Pancreas (tissue), 10 donors: ENCODE measurements at regions not wholly inside any gene's neighbourhood (a gene's known extent, or its start where the extent isn't known, plus 50 kb on each side); places are given as distances from the start of the nearest gene placed in this dataset.

Experiments
- ATAC-seq, 4 donors: fragments of 200-7000 bp; cut with Tn5 transposase; one replicate each; pipeline versions ENCODE4 v1.8.0 to v1.9.1; 2020; ENCODE audit warnings: mild to moderate bottlenecking in 4 of 4, moderate library complexity in 4 of 4
- DNase-seq, 6 donors: peaks; one replicate each; pipeline ENCODE4 v3.0.0-alpha.2; 2020
- FAIRE-seq: peaks from 2 replicates; lab custom pipeline; 2012; peaks lifted over from hg19 to GRCh38; lab: Jason Lieb, UNC
- H3K27ac ChIP-seq, 4 donors: fragments of 200-600 bp; sonication (generic); 1 replicate in 3 of 4; 2 replicates in 1 of 4; pipeline versions ENCODE4 v1.5.0 to v1.8.0; 2020
- H3K27me3 ChIP-seq, 4 donors: fragments of 200-600 bp; one replicate each; pipeline ENCODE4 v1.8.0; 2021
- H3K36me3 ChIP-seq, 3 donors: fragments of 200-600 bp; sonication (generic) in 1 of 3; one replicate each; pipeline versions ENCODE4 v1.5.0 to v1.8.0; 2020 to 2021
- H3K4me1 ChIP-seq, 3 donors: fragments of 200-600 bp; one replicate each; pipeline ENCODE4 v1.8.0; 2021
- H3K4me3 ChIP-seq, 4 donors: fragments of 200-600 bp; sonication (generic) in 2 of 4; one replicate each; pipeline versions ENCODE4 v1.5.0 to v1.8.0; 2020 to 2021
- H3K9me3 ChIP-seq, 4 donors: fragments of 200-600 bp; one replicate each; pipeline ENCODE4 v1.8.0; 2021
- CTCF ChIP-seq, 4 donors: fragments of 200-600 bp; sonication (generic) in 3 of 4; IDR thresholded peaks; one replicate each; pipeline versions ENCODE4 v1.5.0 to v1.8.0; 2021; ENCODE audit warnings: antibody characterized with exemption in 4 of 4
- WGBS, 2 donors: extraction: QIAGEN DNeasy Blood & Tissue Kit; methylation state at CpG; one replicate each; pipeline ENCODE4 v1.1.7; 2013; 5-methylcytosine and 5-hydroxymethylcytosine counted together
- intact Hi-C, 3 donors: fragments of 100-400 bp; cut with DNase I; formaldehyde crosslinking; loops; one replicate each; pipeline versions ENCODE4 v1.11.1 to v1.14.2; 2022
- donor health status: healthy with polysubstance abuse.
- donor health status: DM: no; HTN: no; CAD: no; lungs with moderate emphysema.
- donor health status: DM: no; HTN: no; CAD: no.
- donor health status: control.
- donor health status: control.
- donor health status: Bipolar disorder and iron deficiency.
- donor health status: DM: yes; HTN: yes; CAD: no.
- donor health status: DM: no; HTN: no; CAD: no.
- donor health status: DM: no; HTN: no; CAD: no.
- donor health status: DM: yes; HTN: yes; CAD: no.

- DNase-seq = no peak
- H3K4me3 ChIP-seq = no peak overlapping the region
- TF ChIP-seq CTCF (IDR thresholded peaks at IDR 0.05) = no peak
- no peaks in the 10 kb centered on the region for H3K9me3 ChIP-seq
- no peaks in the 10 kb centered on the region for H3K36me3 ChIP-seq
- no peak for FAIRE-seq
- no peak for ATAC-seq
- 82 to 93% methylated on average over 3 of the region's 3 CpGs for WGBS, 2 donors
- H3K27ac ChIP-seq = no peak overlapping the region
- intact Hi-C loops = no loop called here
- H3K4me1 ChIP-seq = no peaks in the 10 kb centered on the region
- H3K27me3 ChIP-seq = no peaks in the 10 kb centered on the region
These were observed 334.0 kb upstream of the CLEC14A start for GRCh38 chr14:38589747-38590350.

- H3K9me3 ChIP-seq = no peaks in the 10 kb centered on the region
- no peaks in the 10 kb centered on the region for H3K36me3 ChIP-seq
- no peak for FAIRE-seq
- no peak overlapping the region for H3K4me3 ChIP-seq
- ATAC-seq = no peak
- no peaks in the 10 kb centered on the region for H3K4me1 ChIP-seq
- no peak for TF ChIP-seq CTCF (IDR thresholded peaks at IDR 0.05)
- H3K27ac ChIP-seq = no peak overlapping the region
- no peak for DNase-seq
- intact Hi-C loops = no loop called here
- WGBS, 2 donors = 90 to 94% methylated on average over 1 of the region's 1 CpG
- no peaks in the 10 kb centered on the region for H3K27me3 ChIP-seq
These were observed 327.6 kb upstream of the CLEC14A start for GRCh38 chr14:38583471-38583870.

DNA sequence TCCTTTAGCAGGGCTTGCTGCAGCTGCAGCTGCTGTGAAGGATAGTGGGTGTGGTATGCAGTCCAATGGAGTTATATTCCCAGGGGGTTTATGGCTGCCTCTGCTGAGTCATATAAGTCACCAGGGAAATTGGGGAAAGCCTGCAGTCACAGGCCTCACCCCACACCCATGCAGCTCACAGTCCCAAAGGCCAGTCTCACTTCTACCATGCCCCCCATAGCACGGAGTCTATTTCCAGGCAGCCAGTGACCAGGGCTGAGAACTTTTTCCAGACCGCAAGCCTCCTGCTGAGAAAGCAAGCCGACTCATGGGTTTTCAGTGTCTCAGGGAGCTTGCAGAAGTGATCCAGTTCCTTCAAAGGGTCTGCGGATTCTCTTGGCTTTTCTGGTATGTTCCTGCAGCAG is 322.4 kb upstream of the CLEC14A start:
- no peak for FAIRE-seq
- H3K27ac ChIP-seq = no peak overlapping the region
- TF ChIP-seq CTCF (IDR thresholded peaks at IDR 0.05) = no peak
- DNase-seq = no peak
- no peak for ATAC-seq
- no peak overlapping the region for H3K4me3 ChIP-seq
- WGBS, 2 donors = 70 to 84% methylated on average over 4 of the region's 4 CpGs
- H3K9me3 ChIP-seq = no peaks in the 10 kb centered on the region
- H3K27me3 ChIP-seq = no peaks in the 10 kb centered on the region
- H3K4me1 ChIP-seq = no peaks in the 10 kb centered on the region
- no peaks in the 10 kb centered on the region for H3K36me3 ChIP-seq
- intact Hi-C loops = no loop called here

- intact Hi-C loops = no loop called here
- Histone ChIP-seq H3K9me3 (no peaks in the 10 kb centered on the region), H3K4me1 (no peaks in the 10 kb centered on the region), H3K27ac (no peak overlapping the region), H3K36me3 (no peaks in the 10 kb centered on the region), H3K4me3 (no peak overlapping the region), H3K27me3 (no peaks in the 10 kb centered on the region)
- ATAC-seq = no peak
- no peak for DNase-seq
- FAIRE-seq = no peak
- TF ChIP-seq CTCF (IDR thresholded peaks at IDR 0.05) = no peak
These were observed 311.8 kb upstream of the CLEC14A start for GRCh38 chr14:38567703-38568102.

DNA sequence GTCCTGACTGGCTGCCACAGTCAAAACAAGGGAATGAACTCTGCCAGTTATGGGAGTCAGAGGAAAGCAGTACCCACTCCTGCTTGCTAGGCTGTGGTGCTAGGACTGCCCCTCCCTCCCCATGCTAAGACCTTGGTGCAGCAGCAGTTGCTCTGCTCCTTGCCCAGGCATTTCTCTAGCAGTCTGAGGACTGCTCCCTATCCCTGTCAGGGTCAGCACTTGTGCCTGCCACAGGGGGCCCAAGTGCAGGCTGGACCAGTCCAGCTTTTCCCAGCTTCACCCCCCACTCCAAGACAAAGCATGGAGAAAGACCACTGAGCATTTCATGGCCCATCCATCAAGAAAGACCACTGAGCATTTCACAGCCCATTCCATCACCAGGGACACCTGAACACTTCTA is 305.8 kb upstream of the CLEC14A start:
- Histone ChIP-seq H3K27me3 (no peaks in the 10 kb centered on the region), H3K4me3 (no peak overlapping the region), H3K4me1 (no peaks in the 10 kb centered on the region), H3K36me3 (no peaks in the 10 kb centered on the region), H3K9me3 (no peaks in the 10 kb centered on the region), H3K27ac (no peak overlapping the region)
- ATAC-seq = no peak
- FAIRE-seq = no peak
- TF ChIP-seq CTCF (IDR thresholded peaks at IDR 0.05) = no peak
- DNase-seq = no peak
- intact Hi-C loops = no loop called here
